Activated naive CD8-positive, alpha-beta T cell (primary cell): ENCODE measurements at regions not wholly inside any gene's neighbourhood (a gene's known extent, or its start where the extent isn't known, plus 50 kb on each side); places are given as distances from the start of the nearest gene placed in this dataset.

Experiments used
- H3K27ac Mint-ChIP-seq: one replicate; pipeline ENCODE4 v1.8.0; 2021; ENCODE audit warnings: mixed read lengths
- H3K27me3 Mint-ChIP-seq: one replicate; pipeline ENCODE4 v1.8.0; 2021; ENCODE audit warnings: mixed read lengths
- H3K36me3 Mint-ChIP-seq: one replicate; pipeline ENCODE4 v1.8.0; 2021; ENCODE audit warnings: mixed read lengths
- H3K4me1 Mint-ChIP-seq: one replicate; pipeline ENCODE4 v1.8.0; 2021; ENCODE audit warnings: low read depth, mixed read lengths
- H3K4me3 Mint-ChIP-seq: one replicate; pipeline ENCODE4 v1.8.0; 2021; ENCODE audit warnings: mild to moderate bottlenecking, mixed read lengths
- H3K9me3 Mint-ChIP-seq: one replicate; pipeline ENCODE4 v1.8.0; 2021; ENCODE audit warnings: low read depth, mixed read lengths

GRCh38 chr6:16855460-16855859 is 94.2 kb upstream of the ATXN1 start:
- Mint-ChIP-seq H3K9me3 (no peaks in the 10 kb centered on the region), H3K27ac (no peak overlapping the region), H3K27me3 (peaks cover 2% of the 10 kb centered on the region), H3K4me3 (no peak overlapping the region), H3K36me3 (no peaks in the 10 kb centered on the region), H3K4me1 (peaks cover 5% of the 10 kb centered on the region)

GRCh38 chr6:16854986-16855385 is 93.7 kb upstream of the ATXN1 start:
- Mint-ChIP-seq H3K4me3 (no peak overlapping the region), H3K9me3 (no peaks in the 10 kb centered on the region), H3K27me3 (peaks cover 2% of the 10 kb centered on the region), H3K36me3 (no peaks in the 10 kb centered on the region), H3K4me1 (peaks cover 5% of the 10 kb centered on the region), H3K27ac (no peak overlapping the region)

- H3K36me3 Mint-ChIP-seq, result peaks cover 2% of the 10 kb centered on the region
- no peak overlapping the region for H3K27ac Mint-ChIP-seq
- peaks cover 17% of the 10 kb centered on the region for H3K4me1 Mint-ChIP-seq
- peaks cover 2% of the 10 kb centered on the region for H3K27me3 Mint-ChIP-seq
- H3K4me3 Mint-ChIP-seq, result no peak overlapping the region
- H3K9me3 Mint-ChIP-seq, result no peaks in the 10 kb centered on the region
Measured at GRCh38 chr6:16852671-16853070, 91.4 kb upstream of the ATXN1 start.

- peaks cover 2% of the 10 kb centered on the region for H3K27me3 Mint-ChIP-seq
- H3K4me1 Mint-ChIP-seq, result peaks cover 17% of the 10 kb centered on the region
- no peak overlapping the region for H3K4me3 Mint-ChIP-seq
- H3K27ac Mint-ChIP-seq, result no peak overlapping the region
- no peaks in the 10 kb centered on the region for H3K9me3 Mint-ChIP-seq
- peaks cover 2% of the 10 kb centered on the region for H3K36me3 Mint-ChIP-seq
Measured at GRCh38 chr6:16851758-16852157, 90.5 kb upstream of the ATXN1 start.

- Mint-ChIP-seq H3K36me3 (peaks cover 2% of the 10 kb centered on the region), H3K27me3 (peaks cover 2% of the 10 kb centered on the region), H3K27ac (no peak overlapping the region), H3K4me1 (peaks cover 17% of the 10 kb centered on the region), H3K9me3 (no peaks in the 10 kb centered on the region), H3K4me3 (no peak overlapping the region)
Measured at GRCh38 chr6:16851044-16851540, 89.8 kb upstream of the ATXN1 start.

GRCh38 chr6:16850681-16851026 is 89.4 kb upstream of the ATXN1 start:
- peaks cover 17% of the 10 kb centered on the region for H3K4me1 Mint-ChIP-seq
- peaks cover 2% of the 10 kb centered on the region for H3K27me3 Mint-ChIP-seq
- no peak overlapping the region for H3K27ac Mint-ChIP-seq
- H3K36me3 Mint-ChIP-seq, result peaks cover 2% of the 10 kb centered on the region
- H3K4me3 Mint-ChIP-seq, result no peak overlapping the region
- H3K9me3 Mint-ChIP-seq, result no peaks in the 10 kb centered on the region

GRCh38 chr6:16849988-16850680 is 88.9 kb upstream of the ATXN1 start:
- H3K4me1 Mint-ChIP-seq, result peaks cover 17% of the 10 kb centered on the region
- peaks cover 2% of the 10 kb centered on the region for H3K27me3 Mint-ChIP-seq
- no peak overlapping the region for H3K4me3 Mint-ChIP-seq
- H3K27ac Mint-ChIP-seq, result no peak overlapping the region
- peaks cover 2% of the 10 kb centered on the region for H3K36me3 Mint-ChIP-seq
- no peaks in the 10 kb centered on the region for H3K9me3 Mint-ChIP-seq

- no peak overlapping the region for H3K4me3 Mint-ChIP-seq
- no peak overlapping the region for H3K27ac Mint-ChIP-seq
- peaks cover 2% of the 10 kb centered on the region for H3K36me3 Mint-ChIP-seq
- no peaks in the 10 kb centered on the region for H3K9me3 Mint-ChIP-seq
- H3K4me1 Mint-ChIP-seq, result peaks cover 17% of the 10 kb centered on the region
- no peaks in the 10 kb centered on the region for H3K27me3 Mint-ChIP-seq
Measured at GRCh38 chr6:16849280-16849987, 88.2 kb upstream of the ATXN1 start.

GRCh38 chr6:16846399-16846778 is 85.1 kb upstream of the ATXN1 start:
- H3K36me3 Mint-ChIP-seq, result peaks cover 2% of the 10 kb centered on the region
- H3K4me3 Mint-ChIP-seq, result no peak overlapping the region
- H3K4me1 Mint-ChIP-seq, result peaks cover 14% of the 10 kb centered on the region
- H3K27me3 Mint-ChIP-seq, result no peaks in the 10 kb centered on the region
- H3K9me3 Mint-ChIP-seq, result no peaks in the 10 kb centered on the region
- no peak overlapping the region for H3K27ac Mint-ChIP-seq

GRCh38 chr6:16844183-16844582 is 82.9 kb upstream of the ATXN1 start:
- Mint-ChIP-seq H3K4me3 (no peak overlapping the region), H3K27me3 (no peaks in the 10 kb centered on the region), H3K9me3 (no peaks in the 10 kb centered on the region), H3K36me3 (peaks cover 5% of the 10 kb centered on the region), H3K4me1 (peaks cover 9% of the 10 kb centered on the region), H3K27ac (no peak overlapping the region)

GRCh38 chr6:16842676-16843075 is 81.4 kb upstream of the ATXN1 start:
- Mint-ChIP-seq H3K4me3 (no peak overlapping the region), H3K36me3 (peaks cover 2% of the 10 kb centered on the region), H3K4me1 (peaks cover 12% of the 10 kb centered on the region), H3K27me3 (no peaks in the 10 kb centered on the region), H3K9me3 (no peaks in the 10 kb centered on the region), H3K27ac (no peak overlapping the region)

GRCh38 chr6:16841241-16841640 is 80.0 kb upstream of the ATXN1 start:
- Mint-ChIP-seq H3K4me3 (no peak overlapping the region), H3K9me3 (no peaks in the 10 kb centered on the region), H3K27me3 (no peaks in the 10 kb centered on the region), H3K36me3 (peaks cover 2% of the 10 kb centered on the region), H3K27ac (no peak overlapping the region), H3K4me1 (peaks cover 26% of the 10 kb centered on the region)

- H3K27me3 Mint-ChIP-seq, result no peaks in the 10 kb centered on the region
- no peak overlapping the region for H3K4me3 Mint-ChIP-seq
- no peak overlapping the region for H3K27ac Mint-ChIP-seq
- H3K9me3 Mint-ChIP-seq, result no peaks in the 10 kb centered on the region
- peaks cover 2% of the 10 kb centered on the region for H3K36me3 Mint-ChIP-seq
- peaks cover 30% of the 10 kb centered on the region for H3K4me1 Mint-ChIP-seq
Measured at GRCh38 chr6:16840725-16841124, 79.5 kb upstream of the ATXN1 start.

- Mint-ChIP-seq H3K4me3 (no peak overlapping the region), H3K27me3 (no peaks in the 10 kb centered on the region), H3K27ac (no peak overlapping the region), H3K4me1 (peaks cover 30% of the 10 kb centered on the region), H3K9me3 (no peaks in the 10 kb centered on the region), H3K36me3 (peaks cover 2% of the 10 kb centered on the region)
Measured at GRCh38 chr6:16840291-16840690, 79.0 kb upstream of the ATXN1 start.

GRCh38 chr6:16839631-16840179 is 78.4 kb upstream of the ATXN1 start:
- Mint-ChIP-seq H3K4me3 (no peak overlapping the region), H3K4me1 (peaks cover 30% of the 10 kb centered on the region), H3K27me3 (no peaks in the 10 kb centered on the region), H3K36me3 (peaks cover 2% of the 10 kb centered on the region), H3K27ac (no peak overlapping the region), H3K9me3 (no peaks in the 10 kb centered on the region)
